Tibial nerve (tissue), 3 donors: ENCODE measurements at regions not wholly inside any gene's neighbourhood (a gene's known extent, or its start where the extent isn't known, plus 50 kb on each side); places are given as distances from the start of the nearest gene placed in this dataset.

Experiments
- POLR2A ChIP-seq, 2 donors: fragments of 450-650 bp; IDR thresholded peaks; one replicate each; pipeline ENCODE4 v1.6.1; 2017; ENCODE audit warnings: antibody characterized with exemption in 2 of 2, mild to moderate bottlenecking in 2 of 2, moderate library complexity in 2 of 2
- TF ChIP-seq, protein P1 (sequence below), 5 experiments: fragments of 200-600 bp in 3 of 5; fragments of 450-650 bp in 2 of 5; sonication (generic) in 3 of 5; IDR thresholded peaks; one replicate each; pipeline ENCODE4 v1.5.1; 2016 to 2019; ENCODE audit warnings: antibody characterized with exemption in 5 of 5, mild to moderate bottlenecking in 3 of 5, moderate library complexity in 2 of 5

- TF ChIP-seq, protein P1, sequence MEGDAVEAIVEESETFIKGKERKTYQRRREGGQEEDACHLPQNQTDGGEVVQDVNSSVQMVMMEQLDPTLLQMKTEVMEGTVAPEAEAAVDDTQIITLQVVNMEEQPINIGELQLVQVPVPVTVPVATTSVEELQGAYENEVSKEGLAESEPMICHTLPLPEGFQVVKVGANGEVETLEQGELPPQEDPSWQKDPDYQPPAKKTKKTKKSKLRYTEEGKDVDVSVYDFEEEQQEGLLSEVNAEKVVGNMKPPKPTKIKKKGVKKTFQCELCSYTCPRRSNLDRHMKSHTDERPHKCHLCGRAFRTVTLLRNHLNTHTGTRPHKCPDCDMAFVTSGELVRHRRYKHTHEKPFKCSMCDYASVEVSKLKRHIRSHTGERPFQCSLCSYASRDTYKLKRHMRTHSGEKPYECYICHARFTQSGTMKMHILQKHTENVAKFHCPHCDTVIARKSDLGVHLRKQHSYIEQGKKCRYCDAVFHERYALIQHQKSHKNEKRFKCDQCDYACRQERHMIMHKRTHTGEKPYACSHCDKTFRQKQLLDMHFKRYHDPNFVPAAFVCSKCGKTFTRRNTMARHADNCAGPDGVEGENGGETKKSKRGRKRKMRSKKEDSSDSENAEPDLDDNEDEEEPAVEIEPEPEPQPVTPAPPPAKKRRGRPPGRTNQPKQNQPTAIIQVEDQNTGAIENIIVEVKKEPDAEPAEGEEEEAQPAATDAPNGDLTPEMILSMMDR (IDR thresholded peaks at IDR 0.05): no peak
- no peak for TF ChIP-seq POLR2A (IDR thresholded peaks at IDR 0.05)
These were observed 212.7 kb downstream of the HERPUD2 start for GRCh38 chr7:35482231-35482630.
